Stimulated activated naive CD8-positive, alpha-beta T cell treated with anti-CD3 and anti-CD28 coated beads, Interleukin-15, amount 100 ng/mL, for 72 hours (primary cell): ENCODE measurements at regions not wholly inside any gene's neighbourhood (a gene's known extent, or its start where the extent isn't known, plus 50 kb on each side); places are given as distances from the start of the nearest gene placed in this dataset.
"Not testable (repeated sequence)": the region's sequence is repeated elsewhere in the genome, so short reads cannot be mapped to it uniquely, and the experiment has no call there.

Experiments
- ATAC-seq: fragments of 150-1000 bp; cut with Tn5 transposase; 2 replicates; pipeline ENCODE4 v1.10.0; 2021; ENCODE audit warnings: mild to moderate bottlenecking, moderate library complexity
- DNase-seq, 2 donors: peaks; one replicate each; pipeline ENCODE4 v3.0.0; 2021 to 2022
- H3K27ac Mint-ChIP-seq, 2 donors: one replicate each; pipeline ENCODE4 v1.8.0; 2022; ENCODE audit warnings: mild to moderate bottlenecking in 2 of 2, mixed read lengths in 2 of 2, moderate library complexity in 2 of 2
- H3K27me3 Mint-ChIP-seq: one replicate; pipeline ENCODE4 v1.8.0; 2022; ENCODE audit warnings: mixed read lengths
- H3K4me1 Mint-ChIP-seq: one replicate; pipeline ENCODE4 v1.8.0; 2022; ENCODE audit warnings: mild to moderate bottlenecking, mixed read lengths
- H3K4me3 Mint-ChIP-seq, 2 donors: one replicate each; pipeline ENCODE4 v1.8.0; 2022; ENCODE audit warnings: mild to moderate bottlenecking in 2 of 2, mixed read lengths in 2 of 2, moderate library complexity in 1 of 2
- H3K9me3 Mint-ChIP-seq, 2 donors: one replicate each; pipeline ENCODE4 v1.8.0; 2022; ENCODE audit warnings: mixed read lengths in 2 of 2

GRCh38 chr10:61262486-61263261 lies 190.5 kb downstream of the TMEM26 start:
- Mint-ChIP-seq H3K4me1 (no peaks in the 10 kb centered on the region), H3K27ac (no peak overlapping the region), H3K27me3 (no peaks in the 10 kb centered on the region), H3K4me3 (no peak overlapping the region), H3K9me3 (peaks cover 0 to 10% of the 10 kb centered on the region in 2 donors)
- DNase-seq = no peak
- no peak for ATAC-seq

GRCh38 chr10:61257956-61258496 lies 195.2 kb downstream of the TMEM26 start:
- Mint-ChIP-seq H3K9me3 (peaks cover 10 to 19% of the 10 kb centered on the region in 2 donors), H3K4me1 (no peaks in the 10 kb centered on the region), H3K27ac (no peak overlapping the region), H3K27me3 (peaks cover 15% of the 10 kb centered on the region), H3K4me3 (no peak overlapping the region)
- ATAC-seq = no peak
- no peak for DNase-seq

- DNase-seq = no peak
- Mint-ChIP-seq H3K27me3 (peaks cover 15% of the 10 kb centered on the region), H3K4me1 (no peaks in the 10 kb centered on the region), H3K4me3 (no peak overlapping the region), H3K9me3 (peaks cover 6 to 19% of the 10 kb centered on the region in 2 donors), H3K27ac (no peak overlapping the region)
- no peak for ATAC-seq
Measured at GRCh38 chr10:61257136-61257535, 196.0 kb downstream of the TMEM26 start.

GRCh38 chr10:61252326-61252725 lies 200.9 kb downstream of the TMEM26 start:
- peaks cover 15% of the 10 kb centered on the region for H3K27me3 Mint-ChIP-seq
- not testable (repeated sequence) for DNase-seq, ATAC-seq, H3K4me1 Mint-ChIP-seq, H3K27ac Mint-ChIP-seq, H3K4me3 Mint-ChIP-seq
- H3K9me3 Mint-ChIP-seq = peaks cover 6 to 19% of the 10 kb centered on the region in 2 donors

GRCh38 chr10:61251089-61251488 lies 202.1 kb downstream of the TMEM26 start:
- ATAC-seq (no peak), DNase-seq (no peak)
- peaks cover 6 to 19% of the 10 kb centered on the region in 2 donors for H3K9me3 Mint-ChIP-seq
- no peak overlapping the region for H3K27ac Mint-ChIP-seq
- no peak overlapping the region for H3K4me3 Mint-ChIP-seq
- no peaks in the 10 kb centered on the region for H3K4me1 Mint-ChIP-seq
- H3K27me3 Mint-ChIP-seq = peaks cover 15% of the 10 kb centered on the region

GRCh38 chr10:61250131-61250530 lies 203.1 kb downstream of the TMEM26 start:
- no peak for ATAC-seq
- Mint-ChIP-seq H3K27me3 (peaks cover 15% of the 10 kb centered on the region), H3K4me1 (no peaks in the 10 kb centered on the region), H3K9me3 (peaks cover 2 to 19% of the 10 kb centered on the region in 2 donors), H3K27ac (no peak overlapping the region), H3K4me3 (no peak overlapping the region)
- DNase-seq = no peak

- ATAC-seq (no peak), DNase-seq (no peak)
- Mint-ChIP-seq H3K9me3 (no peaks in the 10 kb centered on the region), H3K4me1 (no peaks in the 10 kb centered on the region), H3K27me3 (no peaks in the 10 kb centered on the region), H3K4me3 (no peak overlapping the region), H3K27ac (no peak overlapping the region)
Measured at GRCh38 chr10:61248013-61248412, 205.2 kb downstream of the TMEM26 start.

GRCh38 chr10:61244261-61244775 lies 208.9 kb downstream of the TMEM26 start:
- H3K4me3 Mint-ChIP-seq = no peak overlapping the region
- no peaks in the 10 kb centered on the region for H3K27me3 Mint-ChIP-seq
- DNase-seq = no peak
- no peaks in the 10 kb centered on the region for H3K4me1 Mint-ChIP-seq
- H3K27ac Mint-ChIP-seq = no peak overlapping the region
- ATAC-seq = no peak
- H3K9me3 Mint-ChIP-seq = peaks cover 0 to 6% of the 10 kb centered on the region in 2 donors

GRCh38 chr10:61232780-61233179 lies 220.4 kb downstream of the TMEM26 start:
- H3K4me3 Mint-ChIP-seq = no peak overlapping the region
- H3K4me1 Mint-ChIP-seq = no peaks in the 10 kb centered on the region
- DNase-seq (no peak), ATAC-seq (no peak)
- H3K27me3 Mint-ChIP-seq = no peaks in the 10 kb centered on the region
- H3K9me3 Mint-ChIP-seq = peaks cover 5 to 10% of the 10 kb centered on the region in 2 donors
- no peak overlapping the region for H3K27ac Mint-ChIP-seq

GRCh38 chr10:61225939-61226338 lies 227.2 kb downstream of the TMEM26 start:
- no peak for DNase-seq
- Mint-ChIP-seq H3K27ac (no peak overlapping the region), H3K9me3 (peaks cover 8 to 43% of the 10 kb centered on the region in 2 donors), H3K27me3 (no peaks in the 10 kb centered on the region), H3K4me3 (no peak overlapping the region), H3K4me1 (no peaks in the 10 kb centered on the region)
- ATAC-seq = no peak

GRCh38 chr10:61223576-61223975 lies 229.6 kb downstream of the TMEM26 start:
- H3K27ac Mint-ChIP-seq = no peak overlapping the region
- no peaks in the 10 kb centered on the region for H3K27me3 Mint-ChIP-seq
- no peaks in the 10 kb centered on the region for H3K4me1 Mint-ChIP-seq
- H3K4me3 Mint-ChIP-seq = no peak overlapping the region
- ATAC-seq (no peak), DNase-seq (no peak)
- H3K9me3 Mint-ChIP-seq = peaks cover 8 to 38% of the 10 kb centered on the region in 2 donors

- Mint-ChIP-seq H3K4me3 (no peak overlapping the region), H3K27ac (no peak overlapping the region), H3K9me3 (peaks cover 0 to 6% of the 10 kb centered on the region in 2 donors), H3K27me3 (no peaks in the 10 kb centered on the region), H3K4me1 (no peaks in the 10 kb centered on the region)
- DNase-seq (no peak), ATAC-seq (no peak)
Measured at GRCh38 chr10:61219696-61220095, 233.5 kb downstream of the TMEM26 start.

- Mint-ChIP-seq H3K27ac (no peak overlapping the region), H3K9me3 (no peaks in the 10 kb centered on the region), H3K4me1 (no peaks in the 10 kb centered on the region), H3K4me3 (no peak overlapping the region), H3K27me3 (no peaks in the 10 kb centered on the region)
- no peak for DNase-seq
- no peak for ATAC-seq
Measured at GRCh38 chr10:61217851-61218565, 235.2 kb downstream of the TMEM26 start.

GRCh38 chr10:61215246-61215645 lies 237.9 kb downstream of the TMEM26 start:
- H3K27ac Mint-ChIP-seq = no peak overlapping the region
- no peaks in the 10 kb centered on the region for H3K4me1 Mint-ChIP-seq
- H3K9me3 Mint-ChIP-seq = no peaks in the 10 kb centered on the region
- H3K4me3 Mint-ChIP-seq = no peak overlapping the region
- DNase-seq (no peak), ATAC-seq (no peak)
- no peaks in the 10 kb centered on the region for H3K27me3 Mint-ChIP-seq

GRCh38 chr10:61211468-61211867 lies 241.7 kb downstream of the TMEM26 start:
- no peak for ATAC-seq
- no peak overlapping the region for H3K4me3 Mint-ChIP-seq

GRCh38 chr10:61197057-61197456 lies 253.1 kb upstream of the RHOBTB1 start:
- ATAC-seq = no peak
- no peak overlapping the region for H3K4me3 Mint-ChIP-seq
- no peak overlapping the region for H3K27ac Mint-ChIP-seq
- DNase-seq = no peak
- peaks cover 8 to 9% of the 10 kb centered on the region in 2 donors for H3K9me3 Mint-ChIP-seq
- no peaks in the 10 kb centered on the region for H3K27me3 Mint-ChIP-seq
- no peaks in the 10 kb centered on the region for H3K4me1 Mint-ChIP-seq

More at GRCh38 chr10:61211468-61211867, 241.7 kb downstream of the TMEM26 start:
- H3K9me3 Mint-ChIP-seq = no peaks in the 10 kb centered on the region
- no peaks in the 10 kb centered on the region for H3K27me3 Mint-ChIP-seq
- H3K27ac Mint-ChIP-seq = no peak overlapping the region
- no peaks in the 10 kb centered on the region for H3K4me1 Mint-ChIP-seq
- no peak for DNase-seq
